ENCODE measurements at regions not wholly inside any gene's neighbourhood (a gene's known extent, or its start where the extent isn't known, plus 50 kb on each side); places are given as distances from the start of the nearest gene placed in this dataset.

DNA sequence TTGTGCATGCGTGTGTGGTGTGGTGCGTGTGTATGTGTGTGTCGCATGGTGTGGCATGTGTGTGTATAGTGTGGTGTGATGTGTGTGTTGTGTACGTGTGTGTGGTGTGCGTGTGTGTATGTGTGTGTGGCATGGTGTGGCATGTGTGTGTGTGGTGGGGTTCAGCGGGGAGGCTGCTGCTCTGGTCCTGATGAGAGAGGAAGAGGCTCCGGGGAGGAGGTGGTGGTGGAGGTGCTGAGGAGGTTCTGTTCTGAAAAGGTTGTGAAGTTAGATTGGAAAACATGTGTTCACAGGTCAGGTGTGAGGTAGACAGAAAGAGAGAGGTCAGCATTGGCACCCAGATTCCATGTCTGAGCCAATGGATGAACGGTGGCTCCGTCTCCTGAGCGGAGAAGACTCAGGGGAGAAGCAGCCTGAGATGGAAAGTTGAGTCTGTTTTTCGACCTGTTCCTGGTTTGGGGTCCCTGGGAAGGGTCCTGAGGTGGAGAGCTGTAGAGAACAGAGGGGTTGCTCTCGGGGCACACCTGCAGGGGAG, 67.2 kb upstream of the HDAC4 start:
- TF ChIP-seq CTCF (IDR thresholded peaks at IDR 0.05; ENCODE audit: insufficient read depth, low read length): no peak
- no peak for TF ChIP-seq POLR2AphosphoS5 (IDR thresholded peaks at IDR 0.05; ENCODE audit: low read depth)
- no peak for TF ChIP-seq REST (IDR thresholded peaks at IDR 0.05; ENCODE audit: insufficient replicate concordance, low read depth)
